HUDEP-2 (cell line): ENCODE measurements at regions not wholly inside any gene's neighbourhood (a gene's known extent, or its start where the extent isn't known, plus 50 kb on each side); places are given as distances from the start of the nearest gene placed in this dataset.

ENCODE experiments used
- DNase-seq, 76 experiments: peaks; one replicate each; lab custom pipeline; 2025; ENCODE audit not compliant: unreplicated experiment in 76 of 76; lab: John Stamatoyannopoulos, UW

GRCh38 chr1:96992871-96993270, 271.3 kb downstream of the PTBP2 start:
- no peak for DNase-seq

GRCh38 chr1:96995351-96995750, 273.8 kb downstream of the PTBP2 start:
- DNase-seq, result no peak

GRCh38 chr1:96996001-96996400, 274.4 kb downstream of the PTBP2 start:
- DNase-seq, result no peak

GRCh38 chr1:96997717-96998116, 276.1 kb downstream of the PTBP2 start:
- DNase-seq, result no peak

GRCh38 chr1:96998466-96998865, 276.9 kb downstream of the PTBP2 start:
- no peak for DNase-seq

- DNase-seq, result no peak
These were observed 277.6 kb downstream of the PTBP2 start for GRCh38 chr1:96999191-96999590.

- DNase-seq, result no peak
These were observed 282.5 kb downstream of the PTBP2 start for GRCh38 chr1:97004054-97004453.

GRCh38 chr1:97004743-97005142, 283.2 kb downstream of the PTBP2 start:
- DNase-seq, result no peak

GRCh38 chr1:97006044-97006661, 284.6 kb downstream of the PTBP2 start:
- no peak for DNase-seq

GRCh38 chr1:97007840-97008604, 286.4 kb downstream of the PTBP2 start:
- DNase-seq, result no peak

- no peak for DNase-seq
These were observed 289.1 kb downstream of the PTBP2 start for GRCh38 chr1:97010566-97011264.

GRCh38 chr1:97013136-97013535, 291.6 kb downstream of the PTBP2 start:
- DNase-seq, result no peak

- DNase-seq, result no peak
These were observed 292.4 kb downstream of the PTBP2 start for GRCh38 chr1:97013941-97014340.

- no peak for DNase-seq
These were observed 292.8 kb downstream of the PTBP2 start for GRCh38 chr1:97014426-97014825.

GRCh38 chr1:97017895-97018294, 296.3 kb downstream of the PTBP2 start:
- DNase-seq, result no peak
